HEK293T (cell line): ENCODE measurements at regions not wholly inside any gene's neighbourhood (a gene's known extent, or its start where the extent isn't known, plus 50 kb on each side); places are given as distances from the start of the nearest gene placed in this dataset.

Experiments used
- BHLHE40 ChIP-seq: fragments of 450-650 bp; IDR thresholded peaks from 2 replicates; pipeline ENCODE4 v1.6.1; 2016; ENCODE audit warnings: mild to moderate bottlenecking, moderate library complexity, borderline replicate concordance
- CTBP1 ChIP-seq: fragments of 450-650 bp; IDR thresholded peaks from 2 replicates; pipeline ENCODE4 v1.6.1; 2016; ENCODE audit warnings: borderline replicate concordance
- ELF4 ChIP-seq: fragments of 450-650 bp; IDR thresholded peaks from 2 replicates; pipeline ENCODE4 v1.6.1; 2017; ENCODE audit warnings: antibody characterized with exemption
- FOXA1 ChIP-seq: fragments of 450-650 bp; IDR thresholded peaks from 2 replicates; pipeline ENCODE4 v1.6.1; 2016; ENCODE audit warnings: mild to moderate bottlenecking
- FOXK2 ChIP-seq: fragments of 450-650 bp; IDR thresholded peaks from 2 replicates; pipeline ENCODE4 v1.6.1; 2016; ENCODE audit warnings: mild to moderate bottlenecking
- HDGF ChIP-seq: fragments of 450-650 bp; IDR thresholded peaks from 2 replicates; pipeline ENCODE4 v1.6.1; 2017; ENCODE audit warnings: antibody characterized with exemption, borderline replicate concordance
- NFRKB ChIP-seq: fragments of 450-650 bp; IDR thresholded peaks from 2 replicates; pipeline ENCODE4 v1.6.1; 2016; ENCODE audit warnings: mild to moderate bottlenecking, moderate library complexity
- SP1 ChIP-seq: fragments of 450-650 bp; IDR thresholded peaks from 2 replicates; pipeline ENCODE4 v1.6.1; 2017
- SUZ12 ChIP-seq: fragments of 450-650 bp; IDR thresholded peaks from 2 replicates; pipeline ENCODE4 v1.6.1; 2016; ENCODE audit warnings: mild to moderate bottlenecking
- TARDBP ChIP-seq: fragments of 450-650 bp; IDR thresholded peaks from 2 replicates; pipeline ENCODE4 v1.6.1; 2016
- ZNF384 ChIP-seq: fragments of 450-650 bp; IDR thresholded peaks from 2 replicates; pipeline ENCODE4 v1.6.1; 2016

GRCh38 chr22:49292909-49293308 is 534.8 kb downstream of the BRD1 start:
- TF ChIP-seq BHLHE40 (no peak), SUZ12 (no peak), FOXA1 (no peak), SP1 (no peak), ELF4 (no peak), HDGF (no peak), FOXK2 (no peak), TARDBP (no peak), ZNF384 (no peak), CTBP1 (no peak), NFRKB (no peak)
